C4-2B (cell line): ENCODE measurements at regions not wholly inside any gene's neighbourhood (a gene's known extent, or its start where the extent isn't known, plus 50 kb on each side); places are given as distances from the start of the nearest gene placed in this dataset.

Experiments
- CTCF ChIP-seq: fragments of 450-650 bp; conservative IDR thresholded peaks from 2 replicates; pipeline ENCODE4 v1.5.1; 2017; ENCODE audit warnings: mild to moderate bottlenecking
- ZFX ChIP-seq: fragments of 450-650 bp; IDR thresholded peaks from 2 replicates; pipeline ENCODE4 v1.6.1; 2017

GRCh38 chrX:117096528-117096927 lies 633.8 kb upstream of the CT83 start:
- TF ChIP-seq CTCF: no peak
- no peak for TF ChIP-seq ZFX
